HG02884 (cell line): ENCODE measurements at regions not wholly inside any gene's neighbourhood (a gene's known extent, or its start where the extent isn't known, plus 50 kb on each side); places are given as distances from the start of the nearest gene placed in this dataset.
A peak's percentile ranks its signal among the peaks of the same experiment; 100 is the strongest.

ENCODE experiments used
- ATAC-seq: cut with Tn5 transposase; IDR thresholded peaks from one replicate; pipeline ENCODE4 v1.9.1; 2021; ENCODE audit warnings: mild to moderate bottlenecking, moderate library complexity; ENCODE audit not compliant: unreplicated experiment

DNA sequence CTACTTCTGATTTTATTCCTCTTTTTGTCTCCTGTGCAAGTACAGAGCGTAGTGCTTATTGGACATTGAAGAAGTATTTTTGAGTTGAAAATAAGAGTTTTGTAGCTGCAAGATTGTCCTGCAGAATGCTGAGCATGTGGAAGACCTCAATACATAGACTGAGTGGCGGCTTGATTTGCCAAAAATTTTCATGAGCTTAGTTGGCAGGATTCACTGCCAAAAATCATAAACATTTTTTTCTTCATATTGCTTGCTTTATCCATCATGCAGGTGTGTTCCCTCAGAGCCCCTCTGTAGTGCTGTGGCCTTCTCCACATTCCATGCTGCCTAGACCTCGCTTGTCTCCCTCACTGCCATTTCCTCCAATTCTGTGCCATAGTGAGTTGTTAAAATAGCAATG lies 100.1 kb downstream of the DUSP10 start:
- ATAC-seq, result no peak

DNA sequence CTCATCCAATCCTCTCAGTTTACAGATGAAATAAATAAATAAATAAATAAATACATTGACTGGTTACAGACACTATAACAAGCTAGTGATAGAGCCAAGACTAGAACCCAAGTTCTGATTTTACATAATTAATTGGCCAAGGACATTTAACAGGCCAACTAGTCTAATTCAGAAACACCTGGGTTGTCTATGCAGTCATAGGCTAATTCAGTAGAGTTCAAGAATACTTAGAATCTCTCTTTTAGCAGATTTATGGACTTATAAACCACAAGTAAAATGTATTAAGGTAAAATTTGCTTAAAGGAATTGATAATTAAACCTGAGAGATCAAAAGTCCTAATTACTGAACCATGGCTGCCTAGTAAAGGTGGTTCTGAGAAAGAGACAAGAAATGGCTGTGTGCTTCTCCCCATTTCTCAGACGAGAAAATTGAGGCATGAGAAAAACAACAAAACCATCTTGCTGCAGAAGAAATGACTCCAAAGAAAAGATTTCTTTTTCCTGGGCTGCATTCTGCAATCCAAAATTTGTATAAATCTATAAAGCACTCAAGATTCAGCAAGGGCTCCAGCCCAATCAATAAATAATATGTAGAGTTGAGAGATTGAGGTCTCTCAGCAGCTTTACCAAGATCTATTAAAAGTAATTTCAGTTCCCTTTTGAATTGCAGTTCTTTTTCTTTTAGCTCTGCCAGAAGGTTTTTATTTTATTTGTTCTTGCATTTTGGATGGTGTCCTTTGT lies 98.3 kb downstream of the DUSP10 start:
- peak; percentile 61 for ATAC-seq

DNA sequence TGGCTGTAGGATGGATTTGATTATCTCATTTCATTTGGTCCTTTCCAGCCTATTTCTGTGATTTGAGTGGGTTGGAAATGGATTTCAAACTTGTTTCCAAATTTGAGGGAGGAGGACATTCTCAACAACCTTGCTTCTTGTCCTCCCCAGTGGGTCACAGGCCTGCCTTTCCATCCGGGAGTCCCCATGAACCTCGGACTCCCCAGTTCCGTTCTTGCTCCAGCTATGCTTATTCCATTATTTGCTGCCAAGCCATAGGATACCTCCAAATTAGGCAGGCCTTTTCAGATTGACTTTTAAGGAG lies 97.8 kb downstream of the DUSP10 start:
- peak; percentile 16 for ATAC-seq

DNA sequence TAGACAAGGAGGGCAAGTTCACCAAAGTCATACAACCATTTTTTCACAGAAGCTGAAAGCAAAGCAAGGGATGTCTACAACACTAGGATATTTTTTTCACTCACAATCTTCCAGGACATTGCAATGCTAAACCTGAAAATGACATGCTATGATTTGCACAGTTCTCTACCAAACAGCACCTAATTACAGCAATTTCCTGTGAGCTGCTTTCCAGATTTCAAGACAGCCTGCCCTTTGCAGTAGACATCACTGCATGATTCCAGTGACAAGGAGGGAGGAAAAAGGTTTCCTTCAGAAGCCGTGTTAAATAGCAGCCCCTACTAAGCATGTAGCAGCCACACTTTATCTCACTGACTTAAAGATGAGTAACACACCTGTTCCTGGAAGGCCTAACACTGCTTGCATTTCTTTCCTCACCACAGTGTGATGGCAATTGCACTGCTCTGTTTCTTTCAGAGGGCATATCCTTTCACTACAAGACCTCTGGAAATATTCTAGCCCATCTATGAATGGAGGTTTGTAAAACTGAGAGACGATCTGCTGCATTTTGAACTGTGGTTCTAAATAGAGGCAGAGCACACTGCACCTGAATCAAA lies 97.1 kb downstream of the DUSP10 start:
- no peak for ATAC-seq

DNA sequence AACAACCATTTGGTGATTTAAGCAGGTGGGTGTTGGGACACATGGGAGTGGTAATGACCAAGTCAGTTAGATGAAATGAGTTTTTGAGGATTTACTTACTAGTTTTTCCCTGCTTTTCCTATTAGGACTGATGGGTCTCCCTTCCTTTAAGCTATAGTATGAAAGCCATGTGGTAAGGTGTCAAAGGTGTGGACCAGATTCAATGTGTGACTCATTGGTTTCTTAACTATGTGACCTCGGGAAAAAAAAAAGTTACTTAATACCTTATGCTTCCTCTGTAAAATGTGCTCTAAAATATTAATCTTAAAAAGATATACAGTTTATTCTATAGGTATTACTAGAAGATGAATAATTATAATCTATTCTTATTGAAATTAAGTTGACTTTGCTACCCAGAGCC lies 93.7 kb downstream of the DUSP10 start:
- no peak for ATAC-seq
